HG02678 (cell line): ENCODE measurements at regions not wholly inside any gene's neighbourhood (a gene's known extent, or its start where the extent isn't known, plus 50 kb on each side); places are given as distances from the start of the nearest gene placed in this dataset.

Experiments
- ATAC-seq: cut with Tn5 transposase; IDR thresholded peaks from one replicate; pipeline ENCODE4 v1.9.1; 2021; ENCODE audit warnings: mild to moderate bottlenecking, moderate library complexity; ENCODE audit not compliant: unreplicated experiment

- ATAC-seq: no peak
Measured at GRCh38 chr6:40082278-40083043, 148.2 kb upstream of the MOCS1 start.

- ATAC-seq: no peak
Measured at GRCh38 chr6:40077736-40078135, 143.5 kb upstream of the MOCS1 start.

- no peak for ATAC-seq
Measured at GRCh38 chr6:40077315-40077714, 143.1 kb upstream of the MOCS1 start.

- ATAC-seq: no peak
Measured at GRCh38 chr6:40075056-40075590, 140.9 kb upstream of the MOCS1 start.

GRCh38 chr6:40074306-40075055 is 140.2 kb upstream of the MOCS1 start:
- ATAC-seq: no peak

GRCh38 chr6:40066372-40066771 is 132.1 kb upstream of the MOCS1 start:
- no peak for ATAC-seq

GRCh38 chr6:40056865-40057264 is 122.6 kb upstream of the MOCS1 start:
- ATAC-seq: no peak

- ATAC-seq: no peak
Measured at GRCh38 chr6:40054602-40055001, 120.3 kb upstream of the MOCS1 start.

- ATAC-seq: no peak
Measured at GRCh38 chr6:40054186-40054585, 119.9 kb upstream of the MOCS1 start.

- no peak for ATAC-seq
Measured at GRCh38 chr6:40049128-40049527, 114.9 kb upstream of the MOCS1 start.

- no peak for ATAC-seq
Measured at GRCh38 chr6:40044196-40044595, 109.9 kb upstream of the MOCS1 start.

- no peak for ATAC-seq
Measured at GRCh38 chr6:40042232-40042631, 108.0 kb upstream of the MOCS1 start.

GRCh38 chr6:40039042-40039441 is 104.8 kb upstream of the MOCS1 start:
- no peak for ATAC-seq

GRCh38 chr6:40038626-40039025 is 104.4 kb upstream of the MOCS1 start:
- no peak for ATAC-seq

GRCh38 chr6:40037271-40037670 is 103.0 kb upstream of the MOCS1 start:
- no peak for ATAC-seq

GRCh38 chr6:40036186-40036585 is 101.9 kb upstream of the MOCS1 start:
- ATAC-seq: no peak

GRCh38 chr6:40028449-40028848 is 94.2 kb upstream of the MOCS1 start:
- no peak for ATAC-seq

GRCh38 chr6:40022867-40023266 is 88.6 kb upstream of the MOCS1 start:
- no peak for ATAC-seq

- no peak for ATAC-seq
Measured at GRCh38 chr6:40020166-40020565, 85.9 kb upstream of the MOCS1 start.

GRCh38 chr6:40015530-40015929 is 81.3 kb upstream of the MOCS1 start:
- no peak for ATAC-seq

GRCh38 chr6:40011844-40012243 is 77.6 kb upstream of the MOCS1 start:
- no peak for ATAC-seq

GRCh38 chr6:40000964-40001515 is 66.8 kb upstream of the MOCS1 start:
- no peak for ATAC-seq
